ENCODE measurements at regions not wholly inside any gene's neighbourhood (a gene's known extent, or its start where the extent isn't known, plus 50 kb on each side); places are given as distances from the start of the nearest gene placed in this dataset.
A peak's percentile ranks its signal among the peaks of the same experiment; 100 is the strongest.

GRCh38 chr1:213375002-213375401, 324.0 kb downstream of the RPS6KC1 start:
- DNase-seq, result no peak

GRCh38 chr1:213376862-213377372, 325.9 kb downstream of the RPS6KC1 start:
- peak; percentile 48 for DNase-seq

- DNase-seq, result no peak
Observed at GRCh38 chr1:213380865-213381264, 329.8 kb downstream of the RPS6KC1 start.

GRCh38 chr1:213381572-213382084, 330.6 kb downstream of the RPS6KC1 start:
- DNase-seq, result no peak

- DNase-seq, result no peak
Observed at GRCh38 chr1:213383465-213383864, 332.4 kb downstream of the RPS6KC1 start.

GRCh38 chr1:213385201-213385600, 334.2 kb downstream of the RPS6KC1 start:
- DNase-seq, result no peak

- DNase-seq, result no peak
Observed at GRCh38 chr1:213385806-213386324, 334.8 kb downstream of the RPS6KC1 start.

- no peak for DNase-seq
Observed at GRCh38 chr1:213387380-213388015, 336.5 kb downstream of the RPS6KC1 start.

GRCh38 chr1:213388199-213388598, 337.2 kb downstream of the RPS6KC1 start:
- DNase-seq, result no peak

- DNase-seq, result no peak
Observed at GRCh38 chr1:213389061-213389581, 338.1 kb downstream of the RPS6KC1 start.

- DNase-seq, result no peak
Observed at GRCh38 chr1:213391445-213391844, 340.4 kb downstream of the RPS6KC1 start.

- no peak for DNase-seq
Observed at GRCh38 chr1:213393860-213394259, 342.8 kb downstream of the RPS6KC1 start.

- DNase-seq, result no peak
Observed at GRCh38 chr1:213394837-213395236, 343.8 kb downstream of the RPS6KC1 start.

GRCh38 chr1:213397638-213398037, 346.6 kb downstream of the RPS6KC1 start:
- DNase-seq, result no peak

GRCh38 chr1:213399695-213400094, 348.7 kb downstream of the RPS6KC1 start:
- no peak for DNase-seq

GRCh38 chr1:213409208-213409631, 358.2 kb downstream of the RPS6KC1 start:
- DNase-seq, result no peak

GRCh38 chr1:213409971-213410370, 358.9 kb downstream of the RPS6KC1 start:
- DNase-seq, result peak; percentile 39

GRCh38 chr1:213414346-213414745, 363.3 kb downstream of the RPS6KC1 start:
- no peak for DNase-seq

GRCh38 chr1:213414911-213415310, 363.9 kb downstream of the RPS6KC1 start:
- no peak for DNase-seq

- DNase-seq, result peak; percentile 59
Observed at GRCh38 chr1:213415691-213416380, 364.8 kb downstream of the RPS6KC1 start.

GRCh38 chr1:213416461-213417224, 365.6 kb downstream of the RPS6KC1 start:
- no peak for DNase-seq

GRCh38 chr1:213417225-213417820, 366.3 kb downstream of the RPS6KC1 start:
- no peak for DNase-seq

Data from kidney glomerular epithelial cell (primary cell).